Osteocyte (in vitro differentiated cells): ENCODE measurements at regions not wholly inside any gene's neighbourhood (a gene's known extent, or its start where the extent isn't known, plus 50 kb on each side); places are given as distances from the start of the nearest gene placed in this dataset.

Experiments
- DNase-seq: peaks from one replicate; pipeline ENCODE4 v3.0.0; 2021; ENCODE audit warnings: mixed read lengths; ENCODE audit not compliant: unreplicated experiment; ENCODE audit errors: extremely low spot score
- H3K27ac Mint-ChIP-seq: one replicate; pipeline ENCODE4 v1.8.0; 2021; ENCODE audit warnings: mild to moderate bottlenecking, mixed read lengths; ENCODE audit not compliant: unreplicated experiment
- H3K27me3 Mint-ChIP-seq: one replicate; pipeline ENCODE4 v1.8.0; 2021; ENCODE audit warnings: mixed read lengths; ENCODE audit not compliant: unreplicated experiment
- H3K36me3 Mint-ChIP-seq: one replicate; pipeline ENCODE4 v1.8.0; 2021; ENCODE audit warnings: mixed read lengths; ENCODE audit not compliant: unreplicated experiment
- H3K4me1 Mint-ChIP-seq: one replicate; pipeline ENCODE4 v1.8.0; 2021; ENCODE audit warnings: mixed read lengths; ENCODE audit not compliant: unreplicated experiment
- H3K4me3 Mint-ChIP-seq: one replicate; pipeline ENCODE4 v1.8.0; 2021; ENCODE audit warnings: mild to moderate bottlenecking, moderate library complexity, mixed read lengths; ENCODE audit not compliant: unreplicated experiment
- H3K9me3 Mint-ChIP-seq: one replicate; pipeline ENCODE4 v1.8.0; 2021; ENCODE audit warnings: mixed read lengths; ENCODE audit not compliant: unreplicated experiment
- CTCF ChIP-seq: fragments of 200-600 bp; sonication (generic); IDR thresholded peaks from 2 replicates; pipeline ENCODE4 v1.5.0; 2021; ENCODE audit warnings: antibody characterized with exemption, mild to moderate bottlenecking, moderate library complexity

GRCh38 chr6:105600336-105601260 is 197.7 kb upstream of the PREP start:
- Mint-ChIP-seq H3K4me1 (peaks cover 35% of the 10 kb centered on the region), H3K36me3 (no peaks in the 10 kb centered on the region), H3K27ac (peak overlapping the region; percentile 54), H3K27me3 (no peaks in the 10 kb centered on the region), H3K9me3 (no peaks in the 10 kb centered on the region), H3K4me3 (no peak overlapping the region)
- no peak for DNase-seq
- no peak for TF ChIP-seq CTCF

- DNase-seq = no peak
- Mint-ChIP-seq H3K36me3 (no peaks in the 10 kb centered on the region), H3K27ac (no peak overlapping the region), H3K27me3 (no peaks in the 10 kb centered on the region), H3K9me3 (no peaks in the 10 kb centered on the region), H3K4me3 (no peak overlapping the region), H3K4me1 (peaks cover 43% of the 10 kb centered on the region)
- TF ChIP-seq CTCF = no peak
Observed at GRCh38 chr6:105598264-105598663, 195.4 kb upstream of the PREP start.

GRCh38 chr6:105596284-105596755 is 193.4 kb upstream of the PREP start:
- TF ChIP-seq CTCF = no peak
- H3K9me3 Mint-ChIP-seq = no peaks in the 10 kb centered on the region
- no peak overlapping the region for H3K4me3 Mint-ChIP-seq
- H3K36me3 Mint-ChIP-seq = no peaks in the 10 kb centered on the region
- peak overlapping the region; percentile 73 for H3K27ac Mint-ChIP-seq
- H3K27me3 Mint-ChIP-seq = no peaks in the 10 kb centered on the region
- DNase-seq = no peak
- H3K4me1 Mint-ChIP-seq = peaks cover 42% of the 10 kb centered on the region

GRCh38 chr6:105595829-105596228 is 192.9 kb upstream of the PREP start:
- no peak for TF ChIP-seq CTCF
- DNase-seq = no peak
- no peak overlapping the region for H3K4me3 Mint-ChIP-seq
- H3K9me3 Mint-ChIP-seq = no peaks in the 10 kb centered on the region
- H3K4me1 Mint-ChIP-seq = peaks cover 38% of the 10 kb centered on the region
- H3K27me3 Mint-ChIP-seq = no peaks in the 10 kb centered on the region
- peak overlapping the region; percentile 1 for H3K27ac Mint-ChIP-seq
- H3K36me3 Mint-ChIP-seq = no peaks in the 10 kb centered on the region

- no peaks in the 10 kb centered on the region for H3K27me3 Mint-ChIP-seq
- no peak for TF ChIP-seq CTCF
- H3K27ac Mint-ChIP-seq = no peak overlapping the region
- H3K9me3 Mint-ChIP-seq = no peaks in the 10 kb centered on the region
- no peaks in the 10 kb centered on the region for H3K36me3 Mint-ChIP-seq
- H3K4me1 Mint-ChIP-seq = peaks cover 32% of the 10 kb centered on the region
- no peak for DNase-seq
- no peak overlapping the region for H3K4me3 Mint-ChIP-seq
Observed at GRCh38 chr6:105594821-105595220, 191.9 kb upstream of the PREP start.
